Sigmoid colon (tissue), 6 donors: ENCODE measurements at regions not wholly inside any gene's neighbourhood (a gene's known extent, or its start where the extent isn't known, plus 50 kb on each side); places are given as distances from the start of the nearest gene placed in this dataset.

Experiments used
- DNase-seq: peaks from one replicate; pipeline ENCODE4 v3.0.0-alpha.2; 2019
- H3K27ac ChIP-seq, 4 donors: fragments of 200-600 bp; sonication (generic); one replicate each; pipeline ENCODE4 v1.5.1; 2016 to 2019; ENCODE audit warnings: mild to moderate bottlenecking in 1 of 4
- H3K27me3 ChIP-seq, 3 donors: fragments of 200-600 bp; sonication (generic); one replicate each; pipeline ENCODE4 v1.5.1; 2019; ENCODE audit warnings: mild to moderate bottlenecking in 1 of 3
- H3K36me3 ChIP-seq, 4 donors: fragments of 200-600 bp; sonication (generic); one replicate each; pipeline ENCODE4 v1.5.1; 2016 to 2019
- H3K4me1 ChIP-seq, 4 donors: fragments of 200-600 bp; sonication (generic); one replicate each; pipeline ENCODE4 v1.5.1; 2017 to 2019
- H3K4me3 ChIP-seq, 4 donors: fragments of 200-600 bp; sonication (generic); one replicate each; pipeline ENCODE4 v1.5.1; 2017 to 2019; ENCODE audit warnings: mild to moderate bottlenecking in 2 of 4, moderate library complexity in 1 of 4
- H3K9me3 ChIP-seq, 4 donors: fragments of 200-600 bp in 3 of 4; sonication (generic) in 3 of 4; one replicate each; pipeline versions ENCODE4 v1.5.1 to v1.6.1; 2013 to 2019
- EP300 ChIP-seq, 4 donors: sonication (generic); formaldehyde crosslinking; IDR thresholded peaks; one replicate each; pipeline ENCODE4 v1.6.1; 2017; ENCODE audit warnings: antibody characterized with exemption in 4 of 4
- POLR2A ChIP-seq, 2 donors: fragments of 450-650 bp; IDR thresholded peaks; one replicate each; pipeline ENCODE4 v1.6.1; 2016; ENCODE audit warnings: antibody characterized with exemption in 2 of 2, mild to moderate bottlenecking in 2 of 2, moderate library complexity in 2 of 2
- POLR2AphosphoS5 ChIP-seq, 4 donors: sonication (generic); formaldehyde crosslinking; IDR thresholded peaks; one replicate each; pipeline ENCODE4 v1.6.1; 2017; ENCODE audit warnings: antibody characterized with exemption in 4 of 4
- WGBS, 2 donors: extraction: QIAGEN DNeasy Blood & Tissue Kit; methylation state at CpG; one replicate each; pipeline ENCODE4 v1.1.7; 2013; 5-methylcytosine and 5-hydroxymethylcytosine counted together
- intact Hi-C: fragments of 100-400 bp; cut with DNase I; formaldehyde crosslinking; loops from one replicate; pipeline ENCODE4 v1.15.1; 2023
- TF ChIP-seq, protein P1 (sequence below), 4 experiments: fragments of 450-650 bp in 3 of 4; fragments of 200-600 bp in 1 of 4; IDR thresholded peaks; one replicate each; pipeline ENCODE4 v1.5.1; 2016 to 2019; ENCODE audit warnings: antibody characterized with exemption in 4 of 4, mild to moderate bottlenecking in 3 of 4, moderate library complexity in 2 of 4
- donor health status: healthy with polysubstance abuse.
- donor health status: healthy.

DNA sequence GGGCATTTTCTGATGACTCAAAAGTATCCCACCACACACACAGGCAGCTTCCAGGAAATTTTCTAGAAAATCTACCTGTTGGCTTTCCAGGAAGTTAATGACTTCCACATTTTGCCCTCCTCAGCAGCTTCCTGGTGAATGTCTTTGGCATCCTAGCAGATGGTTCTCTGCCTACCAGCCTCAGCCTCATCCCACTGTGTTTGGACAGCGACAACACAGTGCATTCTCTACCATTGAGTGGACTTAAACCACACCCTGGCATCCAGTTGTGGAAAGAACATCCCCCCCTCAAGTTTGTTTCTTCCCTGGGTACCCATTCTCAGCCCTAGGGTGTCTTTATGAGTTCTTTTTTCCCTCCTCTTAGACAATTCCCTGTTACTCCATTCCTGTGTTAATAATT lies 50.8 kb upstream of the GADL1 start:
- no peak overlapping the region for H3K4me3 ChIP-seq
- TF ChIP-seq EP300 (IDR thresholded peaks at IDR 0.05) (no peak), POLR2AphosphoS5 (IDR thresholded peaks at IDR 0.05) (no peak), POLR2A (IDR thresholded peaks at IDR 0.05) (no peak)
- TF ChIP-seq, protein P1, sequence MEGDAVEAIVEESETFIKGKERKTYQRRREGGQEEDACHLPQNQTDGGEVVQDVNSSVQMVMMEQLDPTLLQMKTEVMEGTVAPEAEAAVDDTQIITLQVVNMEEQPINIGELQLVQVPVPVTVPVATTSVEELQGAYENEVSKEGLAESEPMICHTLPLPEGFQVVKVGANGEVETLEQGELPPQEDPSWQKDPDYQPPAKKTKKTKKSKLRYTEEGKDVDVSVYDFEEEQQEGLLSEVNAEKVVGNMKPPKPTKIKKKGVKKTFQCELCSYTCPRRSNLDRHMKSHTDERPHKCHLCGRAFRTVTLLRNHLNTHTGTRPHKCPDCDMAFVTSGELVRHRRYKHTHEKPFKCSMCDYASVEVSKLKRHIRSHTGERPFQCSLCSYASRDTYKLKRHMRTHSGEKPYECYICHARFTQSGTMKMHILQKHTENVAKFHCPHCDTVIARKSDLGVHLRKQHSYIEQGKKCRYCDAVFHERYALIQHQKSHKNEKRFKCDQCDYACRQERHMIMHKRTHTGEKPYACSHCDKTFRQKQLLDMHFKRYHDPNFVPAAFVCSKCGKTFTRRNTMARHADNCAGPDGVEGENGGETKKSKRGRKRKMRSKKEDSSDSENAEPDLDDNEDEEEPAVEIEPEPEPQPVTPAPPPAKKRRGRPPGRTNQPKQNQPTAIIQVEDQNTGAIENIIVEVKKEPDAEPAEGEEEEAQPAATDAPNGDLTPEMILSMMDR (IDR thresholded peaks at IDR 0.05) = no peak
- 89 to 90% methylated on average over 1 of the region's 1 CpG for WGBS, 2 donors
- H3K27me3 ChIP-seq = no peaks in the 10 kb centered on the region
- H3K27ac ChIP-seq = no peak overlapping the region
- H3K36me3 ChIP-seq = no peaks in the 10 kb centered on the region
- intact Hi-C loops = no loop called here
- H3K4me1 ChIP-seq = no peaks in the 10 kb centered on the region
- no peak for DNase-seq
- no peaks in the 10 kb centered on the region for H3K9me3 ChIP-seq

DNA sequence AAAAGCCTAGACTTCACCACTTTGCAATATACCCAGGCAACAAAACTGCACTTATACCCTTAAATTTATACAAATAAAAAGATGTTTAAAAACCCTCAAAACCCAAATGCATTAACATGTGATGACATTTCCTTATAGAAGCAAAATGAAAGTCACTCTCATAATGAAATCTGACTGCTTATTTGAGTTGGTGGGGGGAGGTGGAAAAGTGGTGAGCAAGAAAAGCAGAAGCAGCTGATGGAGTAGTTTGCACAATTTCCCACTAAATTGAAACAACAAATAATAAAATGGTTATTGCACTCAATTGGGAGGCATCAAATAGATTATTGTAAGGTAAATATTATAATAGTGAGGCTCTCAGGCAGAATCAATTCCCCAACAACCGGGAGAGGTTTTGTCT lies 54.0 kb upstream of the GADL1 start:
- WGBS, 2 donors = 13 to 46% methylated on average over 1 of the region's 1 CpG
- no peak overlapping the region for H3K4me3 ChIP-seq
- intact Hi-C loops = no loop called here

GRCh38 chr3:30951826-30952225 lies 57.4 kb upstream of the GADL1 start:
- H3K4me3 ChIP-seq = no peak overlapping the region
- H3K4me1 ChIP-seq = no peaks in the 10 kb centered on the region
- intact Hi-C loops = no loop called here
- no peak for DNase-seq
- TF ChIP-seq, protein P1 (IDR thresholded peaks at IDR 0.05) = no peak
- TF ChIP-seq POLR2AphosphoS5 (IDR thresholded peaks at IDR 0.05) = no peak
- no peak for TF ChIP-seq POLR2A (IDR thresholded peaks at IDR 0.05)
- no peak for TF ChIP-seq EP300 (IDR thresholded peaks at IDR 0.05)
- H3K27ac ChIP-seq = no peak overlapping the region
- H3K36me3 ChIP-seq = no peaks in the 10 kb centered on the region
- no peaks in the 10 kb centered on the region for H3K9me3 ChIP-seq
- H3K27me3 ChIP-seq = no peaks in the 10 kb centered on the region
- 69 to 76% methylated on average over 2 of the region's 2 CpGs for WGBS, 2 donors

More for the DNA sequence above, 54.0 kb upstream of the GADL1 start:
- Histone ChIP-seq H3K36me3 (no peaks in the 10 kb centered on the region), H3K27ac (no peak overlapping the region), H3K27me3 (no peaks in the 10 kb centered on the region), H3K9me3 (no peaks in the 10 kb centered on the region), H3K4me1 (no peaks in the 10 kb centered on the region)
- TF ChIP-seq EP300 (IDR thresholded peaks at IDR 0.05) (no peak), POLR2AphosphoS5 (IDR thresholded peaks at IDR 0.05) (no peak), POLR2A (IDR thresholded peaks at IDR 0.05) (no peak)
- TF ChIP-seq, protein P1 (IDR thresholded peaks at IDR 0.05) = no peak
- no peak for DNase-seq

- Histone ChIP-seq H3K36me3 (no peaks in the 10 kb centered on the region), H3K27me3 (no peaks in the 10 kb centered on the region), H3K27ac (no peak overlapping the region), H3K4me1 (no peaks in the 10 kb centered on the region), H3K4me3 (no peak overlapping the region), H3K9me3 (no peaks in the 10 kb centered on the region)
- DNase-seq = no peak
- intact Hi-C loops = no loop called here
- 86 to 88% methylated on average over 3 of the region's 3 CpGs for WGBS, 2 donors
- TF ChIP-seq POLR2A (IDR thresholded peaks at IDR 0.05) (no peak), EP300 (IDR thresholded peaks at IDR 0.05) (no peak), POLR2AphosphoS5 (IDR thresholded peaks at IDR 0.05) (no peak)
- TF ChIP-seq, protein P1 (IDR thresholded peaks at IDR 0.05) = no peak
These were observed 58.3 kb upstream of the GADL1 start for GRCh38 chr3:30952786-30953185.

- intact Hi-C loops = no loop called here
- TF ChIP-seq POLR2AphosphoS5 (IDR thresholded peaks at IDR 0.05) (no peak), POLR2A (IDR thresholded peaks at IDR 0.05) (no peak), EP300 (IDR thresholded peaks at IDR 0.05) (no peak)
- TF ChIP-seq, protein P1 (IDR thresholded peaks at IDR 0.05) = no peak
- Histone ChIP-seq H3K9me3 (peaks cover 3 to 7% (median 4%) of the 10 kb centered on the region in 4 donors), H3K36me3 (no peaks in the 10 kb centered on the region), H3K27ac (no peak overlapping the region), H3K27me3 (no peaks in the 10 kb centered on the region), H3K4me1 (no peaks in the 10 kb centered on the region), H3K4me3 (no peak overlapping the region)
- 85 to 95% methylated on average over 1 of the region's 1 CpG for WGBS, 2 donors
- DNase-seq = no peak
These were observed 60.0 kb upstream of the GADL1 start for GRCh38 chr3:30954426-30954825.
